ENCODE measurements at regions not wholly inside any gene's neighbourhood (a gene's known extent, or its start where the extent isn't known, plus 50 kb on each side); places are given as distances from the start of the nearest gene placed in this dataset.
"Not testable (repeated sequence)": the region's sequence is repeated elsewhere in the genome, so short reads cannot be mapped to it uniquely, and the experiment has no call there.

- not testable (repeated sequence) for TF ChIP-seq EZH2 (IDR thresholded peaks at IDR 0.05; ENCODE audit: insufficient read depth, poor library complexity, severe bottlenecking); EZH2phosphoT487 (IDR thresholded peaks at IDR 0.05; ENCODE audit: insufficient read depth, low read depth)
These were observed 119.4 kb upstream of the ZNF195 start for GRCh38 chr11:3498356-3498755.

Measured in GM23248 (cell line).